TTC549 (cell line): ENCODE measurements at regions not wholly inside any gene's neighbourhood (a gene's known extent, or its start where the extent isn't known, plus 50 kb on each side); places are given as distances from the start of the nearest gene placed in this dataset.

Experiments used
- FAIRE-seq: peaks from 2 replicates; lab custom pipeline; 2012; peaks lifted over from hg19 to GRCh38; lab: Jason Lieb, UNC

DNA sequence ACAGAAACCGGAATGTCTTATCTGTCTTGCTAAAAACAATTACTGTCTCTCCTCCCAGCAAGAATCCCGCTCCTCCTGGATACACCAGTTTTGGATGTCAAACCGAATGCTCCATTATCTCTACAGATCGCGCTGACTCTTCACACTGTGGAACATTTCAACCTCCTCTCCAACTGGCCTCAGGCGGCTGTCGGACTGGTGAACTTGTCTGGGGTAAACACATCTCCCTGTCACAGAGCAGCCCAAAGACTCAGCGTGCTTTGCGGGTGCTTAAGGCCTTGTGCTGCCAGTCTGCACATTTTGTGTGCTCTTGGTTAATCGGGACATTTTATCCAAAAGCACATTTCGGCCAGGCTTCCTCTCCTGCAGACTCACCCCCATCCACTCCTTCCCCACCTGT, 173.1 kb downstream of the ICOS start:
- no peak for FAIRE-seq

DNA sequence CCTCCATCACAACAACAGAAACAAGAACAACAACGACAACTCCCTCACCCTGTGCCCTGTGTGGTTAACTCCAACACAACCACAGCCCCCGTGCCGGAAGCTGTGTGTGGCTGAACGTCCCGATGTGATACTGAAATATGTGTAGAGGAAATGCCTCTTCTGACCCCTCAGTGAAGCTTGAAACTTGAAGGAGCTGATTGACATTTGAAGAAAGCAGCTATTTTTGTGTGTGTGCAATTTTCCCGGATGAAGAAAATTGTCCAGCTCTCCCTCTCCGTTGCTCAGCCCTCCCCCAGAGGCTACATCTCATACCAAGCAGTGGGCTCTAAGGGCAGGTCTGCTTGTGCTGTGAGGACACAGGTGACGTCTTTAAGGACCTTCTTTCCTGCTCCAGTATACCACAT, 173.8 kb downstream of the ICOS start:
- no peak for FAIRE-seq

DNA sequence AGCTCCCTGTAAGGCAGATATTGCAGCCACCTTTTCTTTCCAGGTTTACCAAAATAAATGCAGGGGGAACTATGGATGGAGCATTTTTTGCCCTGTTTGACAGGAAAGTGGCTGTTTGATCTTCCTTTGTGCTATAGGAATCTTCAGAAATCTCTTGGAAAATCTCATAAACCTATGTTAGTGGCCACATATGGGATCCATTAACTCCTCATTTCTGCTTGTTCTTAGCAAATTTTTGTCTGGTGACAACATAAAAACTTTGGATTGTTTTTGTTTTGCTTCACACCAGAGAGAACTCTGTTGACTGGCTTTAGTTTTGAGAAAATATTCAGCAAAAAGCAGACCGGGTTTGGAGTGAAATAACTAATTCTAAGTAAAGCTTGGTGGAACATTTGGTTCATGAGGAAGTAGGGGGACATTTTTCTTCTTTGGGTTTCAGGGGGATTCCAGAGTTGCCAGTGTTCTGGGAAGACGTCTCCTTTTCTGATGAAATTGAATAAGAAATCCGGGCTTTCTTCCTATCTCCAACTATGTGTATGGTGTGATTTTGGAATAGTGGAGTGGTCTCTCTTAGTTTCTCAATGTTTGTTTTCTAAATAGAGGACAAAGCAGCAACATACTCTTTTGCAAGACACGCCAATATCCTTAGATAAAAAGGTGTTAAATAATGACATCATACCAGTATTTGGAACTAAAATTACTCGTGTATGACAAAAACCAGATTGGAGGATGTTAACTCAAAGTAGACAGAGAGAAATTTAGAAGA, 174.4 kb downstream of the ICOS start:
- FAIRE-seq: no peak

DNA sequence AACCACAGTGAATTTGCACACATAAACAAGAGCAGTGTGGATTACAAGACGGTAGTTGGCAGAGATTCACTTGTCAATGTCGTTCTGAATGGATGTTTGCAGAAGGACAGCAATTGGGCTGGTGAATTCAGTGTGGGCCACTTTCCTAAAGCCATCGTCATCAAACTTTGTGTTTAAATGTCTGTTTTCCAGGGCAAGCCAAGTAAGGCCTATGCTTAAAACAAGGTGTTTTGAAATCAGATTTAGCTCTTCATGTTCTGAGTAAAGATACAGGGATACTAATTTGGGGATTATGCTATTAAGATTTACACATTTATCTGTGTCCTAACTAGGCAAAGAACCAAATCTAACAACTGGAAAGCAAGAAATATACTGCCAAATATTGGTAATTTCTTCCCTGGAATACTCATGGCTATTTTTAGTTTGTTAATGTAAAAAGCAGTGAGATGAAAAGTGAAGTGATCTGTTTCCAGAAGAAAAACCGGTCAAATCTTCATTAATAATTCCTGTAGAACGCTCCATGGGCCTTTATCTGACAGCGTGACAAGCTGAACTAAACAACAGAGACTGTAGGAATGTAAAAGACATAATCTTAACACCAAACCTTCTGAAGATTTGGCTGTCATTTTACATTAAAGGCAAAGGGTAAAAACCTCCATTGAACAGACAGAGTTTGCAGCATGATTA, 175.7 kb downstream of the ICOS start:
- no peak for FAIRE-seq

DNA sequence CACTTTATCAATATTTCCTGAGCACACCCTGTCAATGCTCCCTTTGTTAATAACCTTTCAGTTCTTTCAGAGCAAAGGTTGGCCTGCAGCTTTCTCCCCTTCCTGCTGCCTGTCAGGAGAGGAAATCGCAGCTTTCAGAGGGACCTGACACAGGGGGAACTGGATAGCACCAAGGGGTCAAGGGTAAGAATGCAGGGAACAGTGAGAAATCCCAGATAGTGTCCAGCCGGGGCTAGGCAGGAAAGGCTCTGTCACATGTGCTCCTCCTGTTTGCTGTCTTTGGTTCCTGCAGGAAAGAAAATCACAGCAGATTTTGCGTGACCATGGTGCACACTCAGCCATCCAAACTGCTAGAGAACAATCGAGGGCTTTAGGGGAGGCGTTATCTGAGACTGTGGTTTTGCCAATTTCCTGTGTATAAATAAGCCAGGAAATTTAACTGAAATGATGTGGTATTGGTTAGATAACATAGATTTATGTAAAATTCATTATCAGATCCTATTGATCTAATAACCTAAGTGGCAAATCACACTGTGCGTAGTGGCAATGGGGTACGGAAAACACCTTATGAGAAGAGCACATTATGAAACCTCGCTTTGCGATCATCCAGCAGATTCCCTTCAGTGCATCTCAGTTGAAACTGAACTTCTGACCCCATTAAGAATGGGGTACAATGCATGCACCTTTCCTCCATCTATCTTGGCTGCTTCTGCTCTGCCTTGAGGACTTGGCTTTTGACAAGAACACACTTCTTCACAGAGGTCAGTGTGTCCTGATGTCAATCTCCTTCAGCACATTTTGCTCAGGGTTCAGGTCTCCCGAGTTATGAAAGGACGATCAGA, 178.0 kb downstream of the ICOS start:
- no peak for FAIRE-seq

DNA sequence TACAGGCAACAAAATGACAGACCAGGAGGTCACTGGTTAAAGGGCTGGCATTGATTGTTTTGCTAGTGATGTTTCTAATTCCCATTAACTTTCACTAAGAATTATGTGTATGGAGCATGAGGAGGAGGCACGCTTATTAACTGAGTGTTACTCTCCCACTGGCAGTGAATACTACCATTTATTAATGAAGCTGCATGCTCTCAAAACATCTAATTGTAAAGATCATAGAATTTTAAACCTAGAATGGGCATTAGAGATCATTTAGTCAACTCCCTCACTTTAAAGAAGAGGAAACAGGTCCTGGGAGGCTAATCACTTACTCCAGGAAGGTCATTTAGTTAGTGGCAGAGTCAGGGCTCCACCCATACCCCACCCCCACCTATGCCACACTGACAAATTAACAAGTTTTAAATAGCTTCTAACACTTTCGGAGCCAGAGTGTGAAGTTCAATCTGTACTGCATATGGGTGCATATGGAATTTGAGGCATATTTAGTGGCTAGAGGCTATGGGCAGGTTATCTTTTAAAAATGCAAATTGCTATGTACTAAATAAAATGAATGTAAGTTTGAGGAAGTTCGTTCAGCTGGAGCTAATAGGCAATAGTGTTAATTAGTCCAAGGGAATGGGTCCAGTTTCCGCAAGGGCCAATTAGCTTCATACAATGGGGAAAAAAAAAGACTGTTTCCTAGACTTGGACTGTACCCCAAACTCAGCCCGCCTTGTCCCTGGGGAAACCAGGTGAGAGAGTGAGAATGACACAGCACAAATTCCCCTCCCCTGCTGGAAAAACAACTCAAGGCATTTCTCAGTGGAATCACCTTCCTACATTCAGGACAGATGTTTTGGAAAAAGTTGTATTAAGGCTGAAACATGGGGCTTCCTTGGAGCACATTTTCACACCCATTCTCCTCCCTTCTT, 178.8 kb downstream of the ICOS start:
- FAIRE-seq: no peak

DNA sequence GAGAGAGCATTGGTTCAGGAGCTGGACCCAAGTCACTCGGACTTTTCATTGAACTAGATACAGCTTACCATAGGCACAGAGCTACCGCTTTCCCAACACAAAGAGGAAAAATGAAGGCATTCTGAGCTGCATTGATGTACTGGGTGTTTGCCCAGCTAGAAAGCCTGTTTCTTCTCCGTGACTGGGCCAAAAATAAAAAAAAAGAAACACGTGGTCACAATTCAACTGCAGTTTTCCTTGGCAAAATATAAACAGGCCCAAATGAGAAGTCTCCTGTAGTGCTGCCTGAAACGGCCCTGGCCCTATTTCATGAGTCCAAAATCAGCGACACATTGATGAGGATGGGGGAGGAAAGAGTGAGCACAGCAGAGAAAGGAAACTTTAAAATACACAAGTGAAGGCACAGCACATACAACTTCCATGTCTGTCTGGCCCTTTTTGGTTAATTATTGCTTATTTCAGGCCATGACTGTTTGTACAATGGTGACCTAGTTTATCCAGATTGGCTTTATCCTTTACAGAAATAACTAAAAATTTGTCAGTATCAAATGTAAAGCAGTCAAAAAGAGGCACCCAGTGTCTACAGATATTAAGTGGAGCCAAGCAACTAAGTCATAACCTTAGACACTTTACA, 179.7 kb downstream of the ICOS start:
- FAIRE-seq: no peak

DNA sequence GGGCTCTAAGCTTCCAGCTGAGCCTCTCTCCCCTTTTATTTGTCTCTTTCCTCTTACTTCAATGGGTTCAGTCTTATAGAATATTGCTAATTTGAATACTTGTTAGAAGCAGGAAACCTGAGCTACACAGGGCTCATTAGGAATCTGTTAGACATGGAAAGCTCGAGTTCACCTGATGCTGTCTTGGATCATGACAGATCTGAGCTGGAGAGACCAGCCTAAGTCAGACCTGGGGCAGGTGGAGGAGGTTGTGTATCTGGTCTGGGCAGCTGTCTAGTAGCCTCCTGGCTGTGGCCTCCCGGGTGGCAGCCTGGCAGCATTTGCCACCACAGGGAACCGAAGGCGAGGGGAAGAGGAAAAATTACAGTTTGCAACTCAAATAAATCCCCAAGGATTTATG, 185.9 kb downstream of the ICOS start:
- FAIRE-seq: no peak

DNA sequence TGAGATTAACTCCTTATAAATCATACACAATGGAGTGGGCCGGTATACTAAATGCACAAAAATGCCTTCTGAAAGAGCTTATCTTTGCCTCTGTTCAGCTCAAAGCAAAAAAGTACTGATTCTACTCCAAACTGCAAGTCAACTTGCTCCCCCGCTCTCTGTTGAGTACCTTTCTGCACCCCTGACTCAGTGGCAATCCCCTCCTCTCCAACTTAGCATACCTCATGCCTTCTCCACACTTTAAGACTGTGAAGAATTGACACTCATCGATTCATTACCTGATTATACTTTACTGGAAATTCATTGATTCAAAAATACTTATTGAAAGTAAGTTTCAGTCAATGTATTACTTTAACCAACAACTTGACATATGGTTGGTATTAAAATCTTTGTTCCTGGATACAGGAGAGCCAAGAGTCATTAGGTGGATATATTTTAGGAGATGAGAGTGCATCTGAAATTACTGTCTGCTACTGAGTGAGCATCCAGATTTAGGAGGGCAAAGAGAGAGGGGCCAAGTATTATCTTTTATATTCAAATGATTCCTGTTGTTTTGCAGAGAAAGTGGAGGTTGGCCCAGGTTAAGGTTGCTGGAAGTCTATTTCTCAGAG, 187.7 kb downstream of the ICOS start:
- no peak for FAIRE-seq

DNA sequence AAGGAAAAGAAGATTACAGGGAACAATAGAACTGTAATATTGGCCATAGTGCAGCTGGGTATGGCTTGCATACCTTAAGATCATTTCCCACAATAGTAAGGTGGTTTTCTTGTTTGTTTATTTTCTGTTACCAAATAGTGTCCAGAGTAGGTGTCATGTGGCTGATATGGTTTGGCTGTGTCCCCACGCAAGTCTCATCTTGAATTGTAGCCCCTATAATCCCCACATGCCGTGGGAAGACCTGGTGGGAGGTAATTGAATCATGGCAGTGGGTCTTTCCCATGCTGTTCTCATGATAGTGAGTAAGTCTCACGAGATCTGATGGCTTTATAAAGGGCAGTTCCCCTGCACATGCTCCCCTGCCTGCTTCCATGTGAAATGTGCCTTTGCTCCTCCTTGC, 190.1 kb downstream of the ICOS start:
- no peak for FAIRE-seq

DNA sequence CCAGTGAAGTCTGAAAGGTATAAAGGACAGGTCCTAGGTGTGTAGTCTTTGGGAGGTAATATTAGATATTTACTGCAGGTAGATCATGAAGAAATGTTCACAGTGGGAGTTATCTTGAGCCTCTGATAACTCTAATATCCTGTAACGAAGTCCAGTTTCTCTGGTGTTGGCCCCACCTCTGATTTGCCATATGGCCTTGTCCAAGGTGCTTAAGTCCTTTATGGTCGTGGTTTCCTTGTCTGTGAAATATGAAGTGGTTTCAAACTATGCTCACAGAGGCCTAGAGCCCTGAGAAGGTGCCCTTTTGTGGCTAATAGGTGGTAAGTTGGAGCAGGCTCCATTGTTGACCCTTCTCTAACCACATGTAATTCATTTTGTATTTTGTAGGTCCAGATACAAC, 190.7 kb downstream of the ICOS start:
- FAIRE-seq: no peak

DNA sequence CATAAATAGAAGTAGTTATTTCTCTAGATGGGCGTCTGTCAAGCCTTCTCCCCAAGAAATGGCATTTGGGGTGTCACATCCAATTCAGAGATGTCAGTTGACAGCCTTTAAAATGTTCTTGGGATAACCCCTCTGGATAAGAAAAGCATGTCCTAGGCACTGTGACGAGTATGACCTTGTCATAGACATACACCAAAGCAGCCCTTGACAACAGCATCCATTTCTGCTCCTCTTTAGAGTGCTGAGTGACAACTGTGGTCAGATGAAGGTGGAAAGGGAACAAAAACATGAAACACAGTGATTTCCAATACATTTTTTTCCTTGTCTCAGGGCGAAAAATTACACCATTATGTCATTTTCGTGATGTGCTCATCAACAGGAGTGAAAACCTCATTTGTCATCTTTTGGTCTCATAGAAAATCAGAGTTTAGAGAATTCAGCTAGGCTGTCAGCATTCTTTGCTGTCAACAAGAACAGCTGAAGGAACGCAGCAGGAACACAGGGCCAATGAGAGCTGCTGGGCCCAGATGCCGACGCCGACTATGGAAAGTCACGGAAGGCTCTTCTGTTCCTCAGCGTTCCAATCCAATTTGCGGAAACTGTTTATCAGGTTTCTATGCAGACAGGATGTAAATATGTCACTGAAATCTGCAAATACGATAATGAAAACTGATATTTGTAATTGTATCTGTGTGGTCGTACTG, 193.2 kb downstream of the ICOS start:
- no peak for FAIRE-seq

DNA sequence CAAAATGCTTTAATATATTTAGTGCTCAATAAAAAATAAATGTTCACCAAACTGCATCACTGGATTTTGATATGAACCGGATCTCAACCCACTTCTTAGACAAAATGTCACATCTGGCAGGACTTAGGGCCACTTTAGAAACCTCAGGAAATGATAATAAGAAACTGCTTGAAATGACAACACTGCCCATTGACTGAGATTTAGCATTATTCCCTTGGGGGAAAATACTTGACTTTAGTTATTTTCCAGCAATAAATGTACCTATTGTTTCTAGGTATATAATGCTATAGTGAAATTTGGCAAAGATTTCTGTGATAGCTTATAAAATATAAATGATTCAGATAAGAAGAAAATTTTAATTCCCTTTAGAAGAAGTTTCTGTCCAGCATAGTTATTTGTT, 195.1 kb downstream of the ICOS start:
- no peak for FAIRE-seq

DNA sequence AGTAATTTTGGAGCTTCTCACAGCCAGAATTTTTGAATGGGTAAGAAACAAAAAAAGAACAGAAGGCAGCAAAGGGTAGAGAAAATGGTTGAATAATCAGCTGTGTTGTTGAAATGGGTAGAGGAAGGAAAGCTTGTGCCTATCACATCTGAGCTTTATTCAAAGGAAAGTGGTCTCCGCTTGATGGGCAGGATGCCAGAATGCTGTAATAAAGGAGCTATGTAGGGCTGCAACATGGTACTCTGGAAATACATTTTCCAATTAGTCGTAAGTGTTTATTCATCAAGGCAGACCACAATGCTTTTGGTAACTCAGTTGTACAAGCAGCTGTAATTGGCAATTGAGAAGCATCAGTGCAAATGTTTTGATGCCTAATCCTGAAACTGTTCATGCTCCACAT, 196.9 kb downstream of the ICOS start:
- no peak for FAIRE-seq

DNA sequence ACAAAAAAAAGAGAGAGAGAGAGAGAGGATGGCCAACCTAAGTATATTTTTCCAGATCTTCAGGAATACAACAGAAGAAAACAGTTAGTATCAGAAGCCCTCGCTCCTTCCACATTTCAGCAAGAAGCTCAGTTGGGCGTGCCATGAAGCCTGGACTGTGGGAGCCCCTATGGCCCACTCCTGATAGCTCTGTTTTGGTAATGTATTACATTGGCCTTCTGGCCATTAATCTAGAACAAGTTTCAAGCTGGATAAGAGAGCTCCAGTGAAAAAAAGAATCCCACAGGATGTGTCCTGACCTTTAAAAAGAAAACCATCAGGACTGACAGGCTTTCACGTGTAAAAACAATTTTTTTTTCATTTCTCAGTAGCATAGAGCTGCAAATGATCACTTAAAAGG, 197.9 kb downstream of the ICOS start:
- no peak for FAIRE-seq

DNA sequence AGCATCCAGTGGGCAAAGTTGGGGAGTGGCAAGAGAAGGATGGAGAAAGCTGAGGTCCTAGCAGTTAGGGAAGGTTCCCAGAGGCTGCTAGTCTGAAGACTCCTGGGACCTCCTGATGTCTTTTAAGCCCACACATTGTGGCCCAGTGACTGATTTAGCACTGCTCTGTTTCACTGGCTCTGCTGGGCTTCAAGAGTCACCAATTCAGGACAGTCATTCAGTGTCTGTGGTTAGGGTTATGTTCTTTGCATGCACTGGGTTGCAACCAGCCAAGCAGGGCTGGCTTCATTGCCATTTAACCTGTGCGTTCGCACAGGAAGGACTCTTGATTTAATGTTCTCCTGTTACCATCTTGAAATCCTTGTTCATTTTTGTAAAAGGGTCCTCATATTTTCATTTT, 199.2 kb downstream of the ICOS start:
- FAIRE-seq: no peak

DNA sequence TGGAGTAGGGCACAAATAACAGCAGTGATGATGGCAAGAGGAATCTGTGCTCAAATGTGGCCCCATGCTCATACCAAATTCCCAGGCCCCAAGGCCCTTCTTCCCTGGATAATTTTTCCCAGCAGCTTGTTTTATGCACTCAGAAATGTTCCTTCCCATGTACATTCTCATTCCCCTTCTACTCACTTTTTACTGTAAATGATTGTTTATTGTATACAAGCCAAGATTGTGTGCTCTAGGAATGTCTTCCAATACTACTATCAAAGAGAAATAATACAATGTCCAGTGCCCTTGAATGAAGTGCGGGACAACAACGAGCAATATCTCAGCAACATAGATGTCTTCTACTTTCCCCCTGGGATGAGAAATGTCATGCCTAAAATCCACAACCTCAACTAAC, 201.6 kb downstream of the ICOS start:
- FAIRE-seq: no peak

DNA sequence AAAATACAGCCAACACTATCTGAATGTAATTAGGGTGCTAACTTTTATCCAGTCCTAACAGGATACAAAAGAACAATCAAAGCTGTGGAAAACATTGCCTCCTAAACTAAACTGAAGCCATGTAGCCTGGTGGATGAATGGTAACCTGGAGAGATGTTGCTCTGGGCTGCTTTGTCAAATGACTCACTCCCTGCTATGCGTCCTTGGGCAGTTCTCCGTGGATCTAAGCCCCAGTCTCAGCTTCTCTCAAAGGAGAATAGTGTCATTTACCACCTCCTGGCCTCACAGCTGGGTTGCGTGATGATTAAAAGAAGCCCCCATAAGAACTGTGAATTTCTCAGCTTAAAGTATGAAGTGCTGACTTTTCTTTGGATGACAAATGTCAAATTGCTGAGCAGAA, 203.7 kb downstream of the ICOS start:
- no peak for FAIRE-seq

DNA sequence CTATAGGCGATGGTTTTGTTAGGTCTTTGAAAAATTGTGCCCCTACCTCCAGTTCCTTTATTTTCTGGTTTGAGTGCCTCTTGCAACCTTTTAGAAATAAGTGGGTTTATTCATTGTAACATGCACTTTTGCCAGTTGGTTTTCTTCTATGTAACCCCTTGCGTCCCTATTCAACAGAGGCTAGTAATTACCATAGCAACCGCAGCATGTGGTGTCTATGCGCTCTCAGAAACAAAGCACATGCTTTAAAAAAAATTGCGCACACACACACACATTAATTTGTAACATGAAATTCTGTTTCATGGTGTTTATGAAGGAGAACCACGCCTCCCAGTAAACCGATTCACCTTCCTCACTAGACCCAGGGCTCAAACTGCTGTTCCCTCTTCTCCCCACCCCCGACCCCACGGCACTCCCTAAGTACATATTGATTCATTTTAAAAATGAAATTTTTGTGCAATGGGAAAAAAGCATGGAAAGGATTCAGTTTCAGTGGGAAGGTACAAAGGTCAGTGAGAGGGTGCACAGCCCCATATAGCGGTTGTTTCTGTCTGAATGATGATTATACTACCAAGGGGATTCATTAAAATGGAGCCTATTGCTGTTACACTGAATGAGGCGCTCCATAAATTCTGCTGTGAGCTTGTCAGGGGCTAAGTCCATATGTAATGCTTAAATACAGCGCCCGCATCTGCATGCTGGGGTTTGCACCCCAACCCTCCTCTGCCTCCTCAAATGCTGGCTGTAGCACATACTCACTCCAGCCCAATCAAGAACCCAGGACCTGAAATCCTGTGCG, 206.9 kb downstream of the ICOS start:
- no peak for FAIRE-seq

DNA sequence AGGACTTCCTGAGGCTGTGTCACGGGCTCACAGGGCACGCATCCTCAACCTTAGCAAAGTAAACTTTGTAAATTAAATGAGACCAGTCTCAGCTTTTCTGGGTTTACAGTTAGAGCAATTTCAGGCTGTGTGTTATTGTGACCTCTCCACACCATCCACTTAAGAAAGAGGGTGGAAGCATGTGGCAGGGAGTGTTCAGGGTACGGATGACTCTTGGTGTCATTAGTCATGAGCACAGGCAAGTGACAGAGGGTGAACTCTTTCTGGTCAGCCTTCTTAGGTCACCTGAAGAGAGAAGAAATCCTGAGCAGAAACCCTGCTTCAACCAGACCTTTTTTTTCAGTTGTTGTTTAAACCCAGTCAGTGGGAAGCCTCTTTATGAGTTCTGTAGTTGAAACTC, 207.9 kb downstream of the ICOS start:
- no peak for FAIRE-seq
